Right atrium auricular region (tissue), 2 donors: ENCODE measurements at regions not wholly inside any gene's neighbourhood (a gene's known extent, or its start where the extent isn't known, plus 50 kb on each side); places are given as distances from the start of the nearest gene placed in this dataset.

Source experiments
- DNase-seq: peaks from one replicate; pipeline ENCODE4 v3.0.0-alpha.2; 2019; ENCODE audit warnings: low spot score
- H3K27ac ChIP-seq, 2 donors: fragments of 200-600 bp; sonication (generic); 1 replicate in 1 of 2; 2 replicates in 1 of 2; pipeline ENCODE4 v1.5.1; 2016 to 2019
- H3K27me3 ChIP-seq, 2 donors: fragments of 200-600 bp; sonication (generic); one replicate each; pipeline versions ENCODE4 v1.5.1 to v1.6.0; 2017 to 2019
- H3K36me3 ChIP-seq: fragments of 200-600 bp; sonication (generic); one replicate; pipeline ENCODE4 v1.5.1; 2016
- H3K4me1 ChIP-seq, 2 donors: fragments of 200-600 bp; sonication (generic); one replicate each; pipeline versions ENCODE4 v1.5.1 to v1.6.0; 2017 to 2019
- H3K4me3 ChIP-seq, 2 donors: fragments of 200-600 bp; sonication (generic); 1 replicate in 1 of 2; 2 replicates in 1 of 2; pipeline ENCODE4 v1.5.1; 2017 to 2019; ENCODE audit warnings: mild to moderate bottlenecking in 1 of 2, moderate library complexity in 1 of 2
- H3K9me3 ChIP-seq, 2 donors: fragments of 200-600 bp; sonication (generic); one replicate each; pipeline ENCODE4 v1.5.1; 2019
- TF ChIP-seq, protein P1 (sequence below), 2 donors: fragments of 200-600 bp; sonication (generic); IDR thresholded peaks; one replicate each; pipeline ENCODE4 v1.5.1; 2019; ENCODE audit warnings: antibody characterized with exemption in 2 of 2

DNA sequence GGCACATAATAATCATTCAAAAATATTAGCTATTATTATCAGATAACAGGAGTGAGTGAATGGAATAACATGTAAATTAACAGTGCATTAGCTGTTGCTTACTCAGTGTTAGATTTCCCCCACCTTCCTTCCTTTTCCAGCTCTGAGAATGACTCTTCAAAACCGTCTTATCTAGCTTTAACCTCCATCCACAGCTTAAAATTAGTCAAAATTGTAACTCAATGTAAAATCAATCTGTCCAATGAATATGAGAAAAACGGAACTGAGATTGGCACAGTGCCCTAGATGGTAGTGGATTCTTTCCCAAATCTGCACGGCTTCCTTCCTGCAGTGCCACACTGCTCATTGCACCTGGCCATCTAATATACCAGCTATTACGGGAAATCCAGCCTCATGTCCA, 156.8 kb upstream of the BDNF start:
- DNase-seq, result no peak
- Histone ChIP-seq H3K4me3 (no peak overlapping the region), H3K36me3 (no peaks in the 10 kb centered on the region), H3K27ac (no peak overlapping the region), H3K9me3 (no peaks in the 10 kb centered on the region), H3K4me1 (no peaks in the 10 kb centered on the region), H3K27me3 (no peaks in the 10 kb centered on the region)
- TF ChIP-seq, protein P1, sequence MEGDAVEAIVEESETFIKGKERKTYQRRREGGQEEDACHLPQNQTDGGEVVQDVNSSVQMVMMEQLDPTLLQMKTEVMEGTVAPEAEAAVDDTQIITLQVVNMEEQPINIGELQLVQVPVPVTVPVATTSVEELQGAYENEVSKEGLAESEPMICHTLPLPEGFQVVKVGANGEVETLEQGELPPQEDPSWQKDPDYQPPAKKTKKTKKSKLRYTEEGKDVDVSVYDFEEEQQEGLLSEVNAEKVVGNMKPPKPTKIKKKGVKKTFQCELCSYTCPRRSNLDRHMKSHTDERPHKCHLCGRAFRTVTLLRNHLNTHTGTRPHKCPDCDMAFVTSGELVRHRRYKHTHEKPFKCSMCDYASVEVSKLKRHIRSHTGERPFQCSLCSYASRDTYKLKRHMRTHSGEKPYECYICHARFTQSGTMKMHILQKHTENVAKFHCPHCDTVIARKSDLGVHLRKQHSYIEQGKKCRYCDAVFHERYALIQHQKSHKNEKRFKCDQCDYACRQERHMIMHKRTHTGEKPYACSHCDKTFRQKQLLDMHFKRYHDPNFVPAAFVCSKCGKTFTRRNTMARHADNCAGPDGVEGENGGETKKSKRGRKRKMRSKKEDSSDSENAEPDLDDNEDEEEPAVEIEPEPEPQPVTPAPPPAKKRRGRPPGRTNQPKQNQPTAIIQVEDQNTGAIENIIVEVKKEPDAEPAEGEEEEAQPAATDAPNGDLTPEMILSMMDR (IDR thresholded peaks at IDR 0.05), result no peak

DNA sequence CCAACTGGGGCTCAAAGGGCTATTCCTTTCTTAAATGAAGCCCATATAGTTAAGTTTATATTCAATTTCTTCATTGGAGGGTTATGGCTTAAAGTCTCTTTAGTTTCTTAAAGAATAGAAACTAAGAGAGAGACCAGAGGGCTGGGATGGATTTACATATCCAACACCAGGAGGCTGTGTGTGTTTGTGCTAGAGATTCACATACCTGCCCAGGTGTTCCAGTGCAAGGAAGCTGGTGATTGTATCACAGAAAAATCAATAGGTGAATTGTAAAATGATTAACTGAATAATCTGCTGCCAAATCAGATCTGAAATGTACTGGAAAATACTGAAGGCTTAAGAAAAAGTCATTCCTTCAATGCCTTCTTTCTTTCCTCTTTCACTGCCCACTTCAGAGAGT, 148.2 kb upstream of the BDNF start:
- no peak overlapping the region for H3K27ac ChIP-seq
- H3K4me3 ChIP-seq, result no peak overlapping the region
- no peaks in the 10 kb centered on the region for H3K36me3 ChIP-seq
- no peaks in the 10 kb centered on the region for H3K9me3 ChIP-seq
- TF ChIP-seq, protein P1 (IDR thresholded peaks at IDR 0.05), result no peak
- no peak for DNase-seq
- H3K27me3 ChIP-seq, result no peaks in the 10 kb centered on the region
- H3K4me1 ChIP-seq, result no peaks in the 10 kb centered on the region

DNA sequence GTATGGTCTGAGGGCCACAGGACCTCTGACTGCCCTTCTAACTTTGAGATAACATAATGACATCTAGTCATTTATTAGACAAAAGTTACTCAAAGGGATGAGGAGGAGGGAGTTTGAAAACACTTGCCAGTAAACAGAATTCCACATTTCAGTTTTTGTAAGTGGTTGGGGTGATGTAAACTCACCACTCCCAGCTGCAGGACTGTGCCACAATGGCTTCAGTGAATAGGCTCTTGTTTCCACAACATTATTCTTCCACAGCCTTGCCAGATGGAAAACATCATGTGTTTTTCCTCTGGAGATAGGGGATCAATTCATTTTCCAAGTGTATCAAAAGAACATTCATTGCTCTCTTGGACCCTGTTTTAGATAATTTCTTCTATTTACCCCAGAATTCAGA, 147.2 kb upstream of the BDNF start:
- Histone ChIP-seq H3K9me3 (no peaks in the 10 kb centered on the region), H3K36me3 (no peaks in the 10 kb centered on the region), H3K27me3 (no peaks in the 10 kb centered on the region), H3K4me3 (no peak overlapping the region), H3K4me1 (no peaks in the 10 kb centered on the region), H3K27ac (no peak overlapping the region)
- TF ChIP-seq, protein P1 (IDR thresholded peaks at IDR 0.05), result no peak
- DNase-seq, result no peak

DNA sequence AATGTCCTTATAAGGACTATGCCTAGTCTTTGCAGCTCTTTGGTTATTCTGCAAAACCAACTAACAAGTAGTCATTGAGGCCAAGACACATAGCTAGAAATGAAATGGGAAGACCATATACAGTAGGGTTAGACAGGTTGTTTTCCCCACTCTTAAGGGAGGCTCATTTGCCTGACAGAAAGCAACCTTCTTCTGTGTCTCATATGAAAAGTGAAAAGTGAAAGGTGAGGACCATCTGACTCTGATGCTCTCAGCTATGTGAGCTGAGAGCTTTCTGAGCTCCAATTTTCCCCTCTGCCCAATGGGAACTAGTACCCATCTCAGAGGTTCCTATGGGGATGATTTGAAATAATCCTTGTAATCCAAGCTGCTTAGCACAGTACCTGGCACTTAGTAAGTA, 142.0 kb upstream of the BDNF start:
- H3K4me1 ChIP-seq, result no peaks in the 10 kb centered on the region
- H3K36me3 ChIP-seq, result no peaks in the 10 kb centered on the region
- H3K27ac ChIP-seq, result no peak overlapping the region
- H3K27me3 ChIP-seq, result no peaks in the 10 kb centered on the region
- no peaks in the 10 kb centered on the region for H3K9me3 ChIP-seq
- no peak for DNase-seq
- TF ChIP-seq, protein P1 (IDR thresholded peaks at IDR 0.05), result no peak
- H3K4me3 ChIP-seq, result no peak overlapping the region

DNA sequence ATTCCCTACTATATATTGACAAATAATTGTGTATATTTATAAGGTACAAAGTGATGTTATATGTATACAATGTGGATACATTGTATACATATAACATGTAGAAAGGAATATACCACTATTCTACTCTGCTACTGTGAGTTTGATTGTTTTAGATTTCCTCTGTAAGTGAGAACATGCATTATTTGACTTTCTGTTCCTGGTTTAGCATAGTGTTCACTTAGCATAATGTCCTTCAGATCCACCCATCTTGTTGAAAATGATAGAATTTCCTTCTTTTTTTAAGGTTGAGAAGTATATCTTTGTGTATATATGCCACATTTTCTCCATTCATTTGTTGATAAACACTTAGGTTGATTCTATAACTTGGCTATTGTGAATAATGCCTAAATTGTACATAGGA, 140.8 kb upstream of the BDNF start:
- Histone ChIP-seq H3K27ac (no peak overlapping the region), H3K36me3 (no peaks in the 10 kb centered on the region), H3K4me1 (no peaks in the 10 kb centered on the region), H3K9me3 (no peaks in the 10 kb centered on the region), H3K27me3 (no peaks in the 10 kb centered on the region), H3K4me3 (no peak overlapping the region)
- TF ChIP-seq, protein P1 (IDR thresholded peaks at IDR 0.05), result no peak
- no peak for DNase-seq

DNA sequence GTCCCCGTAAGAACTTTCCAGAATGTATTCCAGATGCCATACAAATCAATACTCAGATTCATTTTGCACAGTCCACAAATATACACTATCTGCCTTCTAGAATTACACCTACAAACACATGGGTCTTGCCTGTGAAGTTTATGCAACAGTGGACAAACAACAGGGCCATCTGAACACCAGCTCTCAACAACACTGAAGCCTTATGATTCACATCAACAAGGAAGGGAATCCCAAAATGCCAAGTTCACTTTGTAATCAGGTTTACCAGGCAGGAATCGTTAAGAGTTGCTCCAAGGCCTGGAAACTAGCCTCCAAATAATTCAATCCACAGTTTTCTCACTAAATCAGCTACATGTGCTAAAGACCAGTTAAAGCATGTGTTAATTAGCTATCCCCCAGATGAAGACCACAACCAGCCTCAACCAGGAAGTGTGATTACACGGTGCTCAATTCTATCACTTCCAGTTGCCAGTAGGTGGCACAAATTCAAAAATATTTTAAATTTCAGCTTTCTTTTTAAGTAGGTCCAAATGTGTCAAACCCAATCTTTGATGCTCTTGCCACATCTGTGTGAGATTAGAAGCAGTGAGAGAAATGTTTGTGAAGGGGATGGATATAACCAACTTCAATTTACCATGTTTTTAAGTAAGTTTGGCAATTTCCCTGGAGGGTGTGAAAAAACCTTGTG, 139.1 kb upstream of the BDNF start:
- H3K9me3 ChIP-seq, result no peaks in the 10 kb centered on the region
- H3K27me3 ChIP-seq, result no peaks in the 10 kb centered on the region
- H3K36me3 ChIP-seq, result no peaks in the 10 kb centered on the region
- H3K4me1 ChIP-seq, result no peaks in the 10 kb centered on the region
- DNase-seq, result no peak
- TF ChIP-seq, protein P1 (IDR thresholded peaks at IDR 0.05), result no peak
- no peak overlapping the region for H3K27ac ChIP-seq
- no peak overlapping the region for H3K4me3 ChIP-seq
